Omental fat pad (tissue), 3 donors: ENCODE measurements at regions not wholly inside any gene's neighbourhood (a gene's known extent, or its start where the extent isn't known, plus 50 kb on each side); places are given as distances from the start of the nearest gene placed in this dataset.
"Not testable (repeated sequence)": the region's sequence is repeated elsewhere in the genome, so short reads cannot be mapped to it uniquely, and the experiment has no call there.

ENCODE experiments used
- ATAC-seq: fragments of 150-250 bp; one replicate; pipeline ENCODE4 v1.9.1; 2016; ENCODE audit warnings: mild to moderate bottlenecking, moderate library complexity; ENCODE audit not compliant: low FRiP score
- DNase-seq: peaks from one replicate; pipeline ENCODE4 v3.0.0-alpha.2; 2019; ENCODE audit warnings: low spot score
- CTCF ChIP-seq, 3 donors: fragments of 450-650 bp; IDR thresholded peaks; one replicate each; pipeline ENCODE4 v1.5.1; 2016 to 2017; ENCODE audit warnings: antibody characterized with exemption in 3 of 3, mild to moderate bottlenecking in 3 of 3, moderate library complexity in 2 of 3

- DNase-seq (no peak), ATAC-seq (no peak)
- TF ChIP-seq CTCF (IDR thresholded peaks at IDR 0.05), result no peak
Observed at GRCh38 chr9:78408388-78408787, 111.5 kb downstream of the PSAT1 start.

GRCh38 chr9:78409928-78410510 lies 113.1 kb downstream of the PSAT1 start:
- not testable (repeated sequence) for ATAC-seq

GRCh38 chr9:78422309-78422708 lies 125.4 kb downstream of the PSAT1 start:
- no peak for ATAC-seq
- no peak for DNase-seq
- no peak for TF ChIP-seq CTCF (IDR thresholded peaks at IDR 0.05)

More at GRCh38 chr9:78409928-78410510, 113.1 kb downstream of the PSAT1 start:
- DNase-seq, result not testable (repeated sequence)

GRCh38 chr9:78424299-78424698 lies 127.4 kb downstream of the PSAT1 start:
- DNase-seq (no peak), ATAC-seq (no peak)
- no peak for TF ChIP-seq CTCF (IDR thresholded peaks at IDR 0.05)

- DNase-seq (no peak), ATAC-seq (no peak)
- no peak for TF ChIP-seq CTCF (IDR thresholded peaks at IDR 0.05)
Observed at GRCh38 chr9:78428640-78429039, 131.7 kb downstream of the PSAT1 start.

- TF ChIP-seq CTCF (IDR thresholded peaks at IDR 0.05), result no peak
- DNase-seq (no peak), ATAC-seq (no peak)
Observed at GRCh38 chr9:78430387-78430786, 133.5 kb downstream of the PSAT1 start.

- DNase-seq, ATAC-seq: not testable (repeated sequence)
Observed at GRCh38 chr9:78431039-78431438, 134.1 kb downstream of the PSAT1 start.

GRCh38 chr9:78436873-78437272 lies 139.9 kb downstream of the PSAT1 start:
- DNase-seq (no peak), ATAC-seq (no peak)
- TF ChIP-seq CTCF (IDR thresholded peaks at IDR 0.05), result no peak
